ENCODE measurements at regions not wholly inside any gene's neighbourhood (a gene's known extent, or its start where the extent isn't known, plus 50 kb on each side); places are given as distances from the start of the nearest gene placed in this dataset.

DNA sequence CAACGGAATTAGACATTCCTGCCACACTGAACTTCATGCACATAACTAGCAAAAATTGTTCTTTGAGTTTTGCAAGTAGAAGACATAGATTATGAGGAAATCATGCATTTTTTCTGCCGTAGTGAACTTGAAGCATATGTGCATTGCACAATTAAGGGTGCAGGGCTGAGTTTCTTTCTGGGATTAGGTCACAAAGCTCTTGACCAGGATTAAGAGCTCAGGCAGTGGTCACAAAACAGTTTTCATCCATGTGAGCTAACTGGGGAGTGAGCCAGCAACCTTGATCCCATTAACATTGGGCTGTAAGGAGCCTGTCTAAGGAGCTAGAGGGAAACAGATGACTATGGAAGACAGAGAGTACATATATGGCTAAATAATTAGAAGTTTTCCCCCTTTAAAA lies 143.7 kb downstream of the PMP22 start:
- TF ChIP-seq, protein P1, sequence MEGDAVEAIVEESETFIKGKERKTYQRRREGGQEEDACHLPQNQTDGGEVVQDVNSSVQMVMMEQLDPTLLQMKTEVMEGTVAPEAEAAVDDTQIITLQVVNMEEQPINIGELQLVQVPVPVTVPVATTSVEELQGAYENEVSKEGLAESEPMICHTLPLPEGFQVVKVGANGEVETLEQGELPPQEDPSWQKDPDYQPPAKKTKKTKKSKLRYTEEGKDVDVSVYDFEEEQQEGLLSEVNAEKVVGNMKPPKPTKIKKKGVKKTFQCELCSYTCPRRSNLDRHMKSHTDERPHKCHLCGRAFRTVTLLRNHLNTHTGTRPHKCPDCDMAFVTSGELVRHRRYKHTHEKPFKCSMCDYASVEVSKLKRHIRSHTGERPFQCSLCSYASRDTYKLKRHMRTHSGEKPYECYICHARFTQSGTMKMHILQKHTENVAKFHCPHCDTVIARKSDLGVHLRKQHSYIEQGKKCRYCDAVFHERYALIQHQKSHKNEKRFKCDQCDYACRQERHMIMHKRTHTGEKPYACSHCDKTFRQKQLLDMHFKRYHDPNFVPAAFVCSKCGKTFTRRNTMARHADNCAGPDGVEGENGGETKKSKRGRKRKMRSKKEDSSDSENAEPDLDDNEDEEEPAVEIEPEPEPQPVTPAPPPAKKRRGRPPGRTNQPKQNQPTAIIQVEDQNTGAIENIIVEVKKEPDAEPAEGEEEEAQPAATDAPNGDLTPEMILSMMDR (IDR thresholded peaks at IDR 0.05; ENCODE audit: low read length), result no peak
- TF ChIP-seq EZH2 (IDR thresholded peaks at IDR 0.05; ENCODE audit: borderline replicate concordance, low read length), result no peak
